ENCODE measurements at regions not wholly inside any gene's neighbourhood (a gene's known extent, or its start where the extent isn't known, plus 50 kb on each side); places are given as distances from the start of the nearest gene placed in this dataset.
"Not testable (repeated sequence)": the region's sequence is repeated elsewhere in the genome, so short reads cannot be mapped to it uniquely, and the experiment has no call there.

DNA sequence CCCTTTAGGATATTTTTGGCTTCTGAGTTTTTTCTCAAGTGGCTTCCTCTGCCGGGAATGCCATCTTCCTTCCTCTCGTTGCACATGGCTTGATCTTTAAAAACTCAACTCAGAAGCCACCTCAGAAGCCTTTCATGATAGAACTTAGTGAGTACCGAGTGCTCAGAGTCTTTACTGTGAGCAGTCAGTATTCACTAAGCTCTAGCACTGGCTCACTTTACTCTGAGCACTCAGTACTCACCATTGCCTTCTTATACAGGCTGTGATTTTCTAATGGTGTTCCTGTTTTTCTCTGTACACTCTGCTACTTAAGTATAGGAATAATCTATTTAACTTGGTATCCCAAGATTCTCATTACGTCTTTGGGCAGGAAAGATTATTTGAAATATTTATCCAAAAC, 116.2 kb downstream of the PFDN4 start:
- DNase-seq (ENCODE audit: low read depth in 3 of 3): no peak

DNA sequence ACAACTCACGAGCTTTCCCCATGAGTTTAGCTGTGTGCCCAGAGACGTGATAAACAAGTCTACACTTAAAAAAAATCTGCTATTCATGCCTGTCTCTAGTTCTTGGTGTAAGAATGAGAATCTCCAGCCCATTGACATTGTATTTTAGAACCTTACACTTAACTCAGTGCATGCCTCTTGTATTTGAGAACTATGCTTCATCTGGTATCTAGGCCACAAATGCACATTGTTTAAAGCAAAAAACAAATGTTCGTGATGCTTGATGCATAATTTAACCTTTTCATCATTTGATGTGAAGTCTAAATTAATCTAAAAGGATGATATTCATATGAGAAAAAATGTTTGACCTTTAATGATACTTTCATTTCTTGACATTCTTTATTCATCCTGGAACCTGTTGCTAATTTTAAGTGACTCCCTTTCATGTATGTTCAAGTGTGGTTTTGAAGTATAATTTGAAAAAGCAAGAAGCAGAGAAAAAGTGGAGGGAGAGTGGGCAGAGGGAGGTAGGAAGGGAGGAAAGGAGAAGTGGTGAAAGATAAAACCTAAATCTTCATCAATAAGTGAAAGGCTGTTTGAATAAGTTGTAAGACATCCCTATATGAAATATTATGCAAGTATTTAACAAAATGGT, 116.9 kb downstream of the PFDN4 start:
- no peak for DNase-seq (ENCODE audit: low read depth in 3 of 3)

DNA sequence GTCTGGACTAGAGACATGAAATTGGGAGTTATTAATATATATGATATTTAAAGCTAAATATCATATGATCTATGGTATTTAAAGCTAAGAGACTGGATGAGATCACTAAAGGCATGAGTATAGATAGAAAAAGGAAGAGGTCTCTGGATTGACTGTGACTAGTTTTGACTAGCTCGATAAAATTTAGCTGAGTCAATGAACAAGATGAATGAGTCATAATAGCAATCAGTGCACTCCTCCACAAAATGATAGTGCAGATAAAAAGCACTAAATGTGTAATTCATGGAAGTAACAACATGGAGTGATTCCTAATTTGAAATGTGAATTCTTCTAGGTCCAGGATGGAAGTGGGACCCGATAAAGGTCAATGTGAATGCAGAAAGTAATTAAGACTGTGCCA, 127.4 kb downstream of the PFDN4 start:
- no peak for DNase-seq (ENCODE audit: low read depth in 3 of 3)

DNA sequence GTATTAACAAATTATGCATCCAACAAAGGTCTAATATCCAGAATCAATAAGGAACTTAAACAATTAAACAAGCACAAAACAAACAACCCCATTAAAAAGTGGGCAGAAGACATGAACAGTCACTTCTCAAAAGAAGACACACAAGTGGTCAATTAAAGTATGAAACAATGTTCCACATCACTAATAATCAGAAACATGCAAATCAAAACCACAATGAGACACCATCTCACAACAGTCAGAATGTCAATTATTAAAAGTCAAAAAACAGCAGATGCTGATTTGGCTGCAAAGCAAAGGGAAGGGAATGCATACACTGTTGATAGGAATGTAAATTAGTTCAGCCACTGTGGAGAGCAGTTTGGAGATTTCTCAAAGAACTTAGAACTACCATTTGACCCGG, 129.3 kb downstream of the PFDN4 start:
- no peak for DNase-seq (ENCODE audit: low read depth in 3 of 3)

DNA sequence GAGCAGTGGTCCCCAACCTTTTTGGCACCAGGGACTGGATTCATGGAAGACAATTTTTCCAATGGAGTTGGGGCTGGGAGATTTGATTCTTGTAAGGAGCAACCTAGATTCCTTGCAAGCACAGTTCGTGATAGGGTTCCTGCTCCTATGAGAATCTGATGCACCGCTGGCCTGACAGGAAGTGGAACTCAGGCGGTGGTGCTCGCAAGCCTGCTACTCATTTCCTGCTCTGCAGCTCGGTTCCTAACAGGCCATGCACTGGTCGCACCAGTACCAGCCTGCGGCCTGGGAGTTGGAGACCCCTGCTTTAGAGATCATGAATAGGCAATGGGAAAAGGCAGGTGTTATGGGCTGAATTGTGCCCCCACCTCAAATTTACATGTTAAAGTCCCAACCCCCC, 131.2 kb downstream of the PFDN4 start:
- DNase-seq (ENCODE audit: low read depth in 3 of 3): no peak

DNA sequence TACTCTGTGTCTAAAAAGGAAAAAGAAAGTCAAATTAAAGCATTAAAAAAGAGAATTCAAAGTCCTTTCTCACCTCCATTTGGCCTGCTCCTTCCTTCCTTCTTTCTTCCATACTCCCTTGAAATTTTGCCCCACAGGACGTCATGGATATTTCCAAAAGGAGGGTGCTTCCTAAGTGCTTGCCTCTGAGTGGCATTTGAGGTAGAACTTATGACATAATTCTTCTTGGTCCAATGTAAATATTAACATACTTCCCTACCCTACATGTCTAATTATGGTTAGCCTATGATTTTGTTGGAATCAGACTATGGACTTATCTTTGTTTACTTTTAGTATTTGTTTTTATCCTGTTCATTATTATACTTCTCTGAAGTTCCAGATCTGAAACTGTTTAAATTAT, 132.3 kb downstream of the PFDN4 start:
- DNase-seq (ENCODE audit: low read depth in 3 of 3): no peak

DNA sequence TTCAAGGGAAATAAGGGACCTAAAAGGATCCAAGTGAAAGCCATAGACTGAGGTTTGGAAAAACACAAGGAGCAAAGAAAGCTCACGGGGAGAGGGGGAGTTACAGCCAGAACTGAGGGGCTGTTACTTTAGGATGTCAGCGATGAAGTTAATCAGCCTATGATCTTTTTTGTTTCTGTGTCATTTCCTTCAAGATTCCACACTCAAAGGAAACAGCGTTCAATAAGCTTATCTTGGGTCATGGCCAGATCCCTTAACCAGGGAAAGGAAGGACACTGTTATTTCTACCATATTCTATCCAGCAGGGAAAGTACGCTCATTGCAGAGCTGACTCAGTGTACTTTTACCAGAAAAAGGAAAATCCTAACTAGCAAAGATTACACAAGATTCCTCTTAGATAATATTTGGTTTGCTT, 132.8 kb downstream of the PFDN4 start:
- DNase-seq (ENCODE audit: low read depth in 3 of 3): no peak

DNA sequence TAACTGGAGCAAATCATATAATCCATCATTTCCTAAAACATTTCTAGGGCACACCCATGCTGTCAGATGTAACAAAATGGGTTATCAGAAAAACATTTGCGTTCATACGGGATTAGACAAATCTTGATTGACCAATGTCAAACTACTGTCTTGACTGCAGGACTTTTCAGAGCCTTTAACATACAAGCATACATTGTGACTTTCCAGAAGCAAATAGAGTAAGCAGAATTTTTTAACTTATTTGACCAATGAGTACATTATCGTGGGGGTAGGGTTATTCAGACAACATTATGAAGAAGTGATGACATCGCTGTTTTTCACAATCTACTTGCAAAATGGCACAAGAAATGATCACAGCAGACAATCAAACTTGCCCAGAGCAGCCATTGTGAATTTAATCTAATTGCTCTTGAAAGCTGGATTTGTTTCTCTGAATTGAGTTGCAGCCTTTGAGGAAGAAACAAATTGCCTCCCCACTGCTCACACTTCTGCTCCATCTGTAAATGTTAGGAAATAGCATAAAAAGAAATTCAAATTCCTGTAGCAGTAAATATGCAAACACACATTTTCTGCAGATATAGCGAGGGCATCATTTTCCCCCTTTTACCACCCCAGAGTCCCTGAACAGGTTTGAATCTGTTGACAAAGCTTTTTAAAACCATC, 133.0 kb upstream of the DOK5 start:
- no peak for DNase-seq (ENCODE audit: low read depth in 3 of 3)

DNA sequence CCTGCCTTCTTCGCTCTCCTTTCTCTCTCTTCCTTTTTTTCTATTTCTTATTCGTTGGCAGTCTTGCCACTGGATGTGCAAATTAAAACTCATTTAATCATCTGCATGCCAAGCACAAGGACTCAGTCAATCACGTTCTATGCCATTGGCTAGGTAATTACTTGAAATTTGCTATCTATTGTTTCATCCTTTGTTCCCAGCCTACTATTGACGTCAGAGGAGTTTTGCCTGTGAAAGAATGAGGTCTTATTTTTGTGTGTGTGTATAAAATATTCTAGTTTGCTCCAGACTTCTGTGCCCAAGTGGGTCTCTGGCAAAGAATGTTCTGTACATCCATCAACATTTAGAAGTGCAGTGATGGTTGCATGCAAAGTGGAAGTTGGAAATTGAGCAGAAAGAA, 132.3 kb upstream of the DOK5 start:
- no peak for DNase-seq (ENCODE audit: low read depth in 3 of 3)

DNA sequence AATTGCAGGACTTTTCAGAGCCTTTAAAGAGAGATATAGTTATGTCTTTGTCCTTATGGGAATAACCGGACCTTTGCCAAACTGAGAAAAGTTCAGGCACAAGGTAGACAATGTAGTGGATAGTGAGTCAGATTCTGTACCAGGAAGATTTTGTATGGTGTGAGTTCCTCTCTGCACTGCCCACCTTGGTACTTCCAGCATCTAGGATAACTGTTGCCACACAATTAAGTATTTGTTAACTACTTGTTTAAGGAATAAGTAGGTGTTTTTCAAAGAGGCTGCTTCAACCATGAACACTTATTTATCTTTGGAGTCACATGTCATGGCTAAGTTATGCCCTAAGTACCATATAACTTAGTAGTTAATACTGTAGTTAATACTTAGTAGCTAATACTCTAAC, 131.8 kb upstream of the DOK5 start:
- DNase-seq (ENCODE audit: low read depth in 3 of 3): no peak

DNA sequence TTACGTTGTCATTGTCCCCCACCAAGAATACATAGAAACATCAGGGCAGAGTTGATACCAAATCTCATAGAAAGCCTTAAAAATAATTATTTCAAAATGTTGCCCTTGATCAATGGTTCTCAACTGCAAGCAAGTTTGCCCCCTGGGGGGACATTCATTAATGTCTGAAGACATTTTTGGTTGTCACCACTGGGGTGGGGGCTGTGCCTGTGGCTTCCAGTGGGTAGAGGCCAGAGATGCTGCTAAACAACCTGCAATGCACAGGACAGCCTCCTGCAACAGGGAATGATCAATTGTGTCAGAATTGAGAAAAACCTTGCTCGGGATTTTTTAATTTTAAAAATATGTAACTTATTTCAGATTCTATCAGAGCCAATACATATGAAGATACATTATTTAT, 130.6 kb upstream of the DOK5 start:
- no peak for DNase-seq (ENCODE audit: low read depth in 3 of 3)

DNA sequence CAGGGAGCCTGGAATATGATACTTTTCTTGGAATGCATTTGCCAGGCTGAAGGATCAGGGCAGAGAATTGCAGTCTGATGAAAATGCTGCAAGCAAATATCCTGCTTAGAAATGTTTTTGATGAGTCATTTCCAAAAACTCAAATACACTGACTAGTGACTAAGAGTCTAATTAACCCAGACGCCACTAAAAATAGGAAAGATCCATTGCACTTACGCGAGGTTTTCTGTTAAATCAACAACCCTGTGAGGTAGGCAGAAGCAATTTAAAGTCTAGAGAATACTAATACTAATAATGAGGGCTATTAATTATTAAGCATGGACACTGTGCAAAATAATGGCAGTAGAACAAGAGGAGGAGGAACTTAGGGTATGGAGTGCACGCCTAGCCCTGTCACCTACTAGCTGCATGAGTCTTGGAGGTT, 130.1 kb upstream of the DOK5 start:
- no peak for DNase-seq (ENCODE audit: low read depth in 3 of 3)

DNA sequence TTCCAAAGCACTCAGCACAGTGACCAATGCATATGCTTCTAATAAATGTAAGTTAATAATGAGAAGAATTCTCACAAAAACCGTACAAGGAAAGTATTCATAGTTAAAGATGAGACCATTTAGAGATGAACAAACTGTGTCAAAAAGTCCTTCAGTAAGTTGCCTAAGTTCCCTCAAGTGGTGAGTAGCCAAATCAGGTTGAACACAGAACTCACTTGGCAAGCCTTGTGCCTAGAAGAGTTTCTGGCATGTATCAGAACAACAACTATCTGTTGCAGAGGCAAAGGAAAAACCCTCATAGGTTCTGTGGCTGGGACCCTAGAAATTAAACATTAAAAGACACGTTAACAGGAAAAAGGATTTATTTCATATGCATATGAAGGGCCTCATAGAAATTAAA, 129.6 kb upstream of the DOK5 start:
- DNase-seq (ENCODE audit: low read depth in 3 of 3): no peak

DNA sequence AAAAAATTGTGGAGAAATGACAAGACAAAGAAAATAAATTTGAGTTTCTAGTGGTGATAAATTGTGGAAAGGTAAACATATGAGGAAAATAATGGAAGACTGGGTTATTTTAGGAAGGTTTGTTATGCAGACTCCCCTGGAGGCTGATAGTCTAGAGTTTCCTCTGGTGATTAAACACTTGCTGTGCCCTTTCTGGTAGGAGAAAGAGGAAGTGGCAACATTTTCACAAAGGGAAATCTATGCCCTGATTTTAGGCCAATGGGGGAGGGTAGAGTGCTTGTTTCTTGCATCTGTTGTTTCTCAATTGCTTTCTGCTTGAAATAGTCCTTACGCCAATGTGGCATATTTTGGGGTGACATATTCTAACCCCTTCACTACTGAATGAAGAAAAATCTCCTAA, 129.1 kb upstream of the DOK5 start:
- no peak for DNase-seq (ENCODE audit: low read depth in 3 of 3)

DNA sequence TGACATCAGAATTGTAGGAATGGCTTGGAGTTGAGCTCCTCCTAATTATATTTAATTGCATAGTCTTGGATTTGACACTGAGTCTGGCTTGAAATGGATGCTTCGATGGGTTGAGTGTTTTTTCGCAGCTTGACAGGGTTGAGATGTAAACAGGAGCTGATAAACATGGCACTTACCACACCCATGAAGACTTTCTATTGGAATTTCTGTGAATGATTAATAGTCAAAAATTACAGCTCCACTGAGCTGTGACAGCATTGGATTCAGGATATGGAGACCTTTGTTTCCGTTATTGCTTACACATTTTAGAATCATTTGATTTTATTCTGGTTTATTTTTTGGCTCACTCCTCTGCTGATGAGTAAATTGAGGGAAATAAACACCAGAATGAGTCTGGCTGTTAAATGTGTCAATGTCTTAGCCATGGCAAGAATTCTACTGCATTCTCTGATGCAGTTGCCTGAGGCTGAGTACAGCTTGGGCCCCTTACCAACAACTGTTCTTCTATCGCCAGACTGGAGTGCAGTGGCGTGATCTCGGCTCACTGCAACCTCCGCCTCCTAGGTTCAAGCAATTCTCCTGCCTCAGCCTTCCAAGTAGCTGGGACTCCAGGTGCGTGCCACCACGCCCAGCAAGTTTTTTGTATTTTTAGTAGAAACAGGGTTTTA, 128.1 kb upstream of the DOK5 start:
- no peak for DNase-seq (ENCODE audit: low read depth in 3 of 3)

DNA sequence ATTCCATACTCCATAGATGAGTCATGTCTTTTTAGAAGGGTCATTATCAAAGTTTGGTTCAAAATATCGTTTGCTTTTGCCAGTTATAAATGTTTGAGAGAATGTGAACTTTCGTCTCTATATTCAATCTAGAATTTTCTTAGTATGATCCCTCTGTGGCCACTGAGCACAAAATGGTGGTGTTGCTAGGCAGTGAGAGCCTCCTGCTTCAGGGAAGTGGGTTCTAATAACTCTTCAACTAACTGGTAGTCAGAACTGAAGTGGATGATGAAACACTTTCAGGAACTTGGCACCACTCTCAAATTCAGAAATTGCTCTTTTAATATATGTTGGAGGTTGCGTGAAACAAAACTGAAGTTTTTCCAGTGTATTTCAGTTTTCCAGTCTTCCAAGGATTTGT, 125.0 kb upstream of the DOK5 start:
- DNase-seq (ENCODE audit: low read depth in 3 of 3): no peak

DNA sequence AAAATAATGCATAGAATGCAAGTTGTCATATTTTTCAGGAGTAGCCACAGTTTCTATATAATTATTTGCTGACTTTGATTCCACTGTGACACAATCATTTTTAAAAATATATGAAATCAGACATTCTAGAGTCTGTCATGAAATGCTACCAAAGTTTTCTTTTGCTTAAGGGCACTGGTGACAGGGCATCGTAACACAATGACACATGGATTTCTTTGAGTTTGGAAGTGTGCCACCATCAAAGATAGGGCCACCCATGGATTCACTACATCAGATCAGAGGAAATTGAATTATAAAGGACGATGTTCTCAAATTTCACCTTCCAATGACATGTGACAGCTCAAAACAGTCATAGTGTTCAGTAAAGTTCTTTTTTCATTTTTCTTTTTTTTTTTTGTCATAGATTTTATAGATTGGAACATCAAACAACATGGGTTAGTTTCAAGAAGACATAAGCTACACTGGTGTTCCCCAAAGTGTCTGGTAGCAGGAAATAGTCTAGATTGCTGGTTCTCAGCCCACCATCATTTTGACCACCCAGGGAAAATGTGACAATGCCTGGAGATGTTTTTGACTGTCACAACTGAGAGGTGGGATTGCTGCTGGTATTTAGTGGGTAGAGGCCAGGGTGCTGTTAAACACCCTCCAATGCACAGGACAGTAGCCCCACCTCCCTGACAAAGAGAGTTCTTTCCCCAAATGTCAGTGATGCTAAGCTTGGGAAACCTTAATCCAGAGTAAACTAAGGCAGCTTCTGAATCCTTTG, 123.8 kb upstream of the DOK5 start:
- DNase-seq (ENCODE audit: low read depth in 3 of 3): no peak

DNA sequence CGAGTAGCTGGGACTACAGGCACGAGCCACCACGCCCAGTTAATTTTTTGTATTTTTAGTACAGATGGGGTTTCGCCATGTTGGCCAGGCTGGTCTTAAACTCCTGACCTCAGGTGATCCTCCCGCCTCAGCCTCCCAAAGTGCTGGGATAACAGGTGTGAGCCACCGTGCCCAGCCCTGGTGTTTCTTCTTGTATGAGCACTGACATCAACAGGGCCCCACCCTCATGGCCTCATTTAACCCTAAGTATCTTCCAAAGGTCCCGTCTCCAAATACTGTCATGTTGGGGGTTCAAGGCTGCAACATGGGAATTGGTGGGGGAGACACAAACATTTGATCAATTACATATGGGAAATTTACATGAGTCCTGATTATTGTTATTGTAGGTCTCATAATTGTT, 122.9 kb upstream of the DOK5 start:
- DNase-seq (ENCODE audit: low read depth in 3 of 3): not testable (repeated sequence)

DNA sequence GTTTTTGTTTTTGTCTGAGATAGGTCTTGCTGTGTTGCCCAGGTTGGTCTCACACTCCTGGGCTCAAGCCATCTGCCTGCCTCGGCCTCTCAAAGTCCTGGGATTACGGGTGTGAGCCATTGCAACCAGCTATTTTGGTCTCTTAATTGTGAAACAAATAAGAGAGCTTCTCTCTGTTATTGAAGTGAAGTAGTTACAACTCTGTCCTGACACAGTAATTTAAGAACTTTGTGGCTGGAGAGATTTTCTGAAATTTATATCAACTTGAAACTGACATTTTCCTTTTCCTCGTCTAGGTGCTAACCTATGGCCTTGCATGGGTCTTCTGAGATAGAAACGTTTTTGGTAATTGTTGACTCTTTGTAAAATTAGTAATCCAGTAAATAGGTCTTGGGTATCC, 122.1 kb upstream of the DOK5 start:
- DNase-seq (ENCODE audit: low read depth in 3 of 3): no peak

DNA sequence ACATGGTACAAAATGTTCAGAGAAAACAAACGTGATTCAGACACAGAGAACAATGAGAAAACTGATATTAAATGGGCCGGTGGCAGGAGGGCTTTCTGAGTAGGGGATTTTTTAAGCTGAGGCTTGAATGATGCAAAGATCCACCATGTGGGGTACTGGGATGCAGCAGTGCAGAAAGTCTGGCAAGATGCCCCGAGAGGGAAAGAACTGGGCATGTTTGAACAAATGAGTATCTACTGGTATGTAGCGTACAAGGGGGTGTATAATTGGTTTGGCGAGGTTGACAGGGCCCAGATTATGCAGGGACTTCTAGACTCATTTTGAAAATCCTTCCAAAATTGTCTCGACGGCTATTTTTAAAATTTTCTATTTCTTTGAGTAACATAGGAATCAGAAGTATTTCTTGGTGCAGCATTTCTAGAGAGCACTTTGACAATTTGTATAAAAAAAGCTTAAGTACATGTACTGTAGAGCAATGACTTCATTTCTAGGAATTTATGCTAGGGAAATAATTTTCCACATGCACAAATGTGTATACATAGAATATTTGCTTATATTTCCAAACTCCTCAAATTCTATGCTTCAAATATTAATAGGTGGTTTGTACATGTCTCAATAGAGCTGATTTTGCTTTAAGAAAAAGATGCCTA, 119.6 kb upstream of the DOK5 start:
- DNase-seq (ENCODE audit: low read depth in 3 of 3): no peak

DNA sequence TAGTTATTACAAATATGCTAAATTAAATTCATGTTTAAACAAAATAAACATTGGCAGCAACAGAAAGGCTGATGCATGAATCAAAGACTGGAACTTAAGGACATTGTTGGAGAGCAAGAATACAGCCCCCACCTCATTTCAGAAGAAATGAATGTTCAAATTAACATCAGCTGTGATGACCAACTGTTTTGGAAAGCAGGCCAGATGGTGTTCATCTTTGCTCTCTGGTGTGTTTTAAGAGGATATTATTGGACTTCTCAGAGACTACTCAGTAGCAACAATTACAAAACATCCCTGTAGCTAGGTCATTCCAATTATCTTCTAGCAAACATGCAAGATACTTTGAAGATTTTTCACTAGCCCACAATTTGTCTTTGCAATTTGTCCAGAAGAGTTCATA, 118.6 kb upstream of the DOK5 start:
- DNase-seq (ENCODE audit: low read depth in 3 of 3): no peak

DNA sequence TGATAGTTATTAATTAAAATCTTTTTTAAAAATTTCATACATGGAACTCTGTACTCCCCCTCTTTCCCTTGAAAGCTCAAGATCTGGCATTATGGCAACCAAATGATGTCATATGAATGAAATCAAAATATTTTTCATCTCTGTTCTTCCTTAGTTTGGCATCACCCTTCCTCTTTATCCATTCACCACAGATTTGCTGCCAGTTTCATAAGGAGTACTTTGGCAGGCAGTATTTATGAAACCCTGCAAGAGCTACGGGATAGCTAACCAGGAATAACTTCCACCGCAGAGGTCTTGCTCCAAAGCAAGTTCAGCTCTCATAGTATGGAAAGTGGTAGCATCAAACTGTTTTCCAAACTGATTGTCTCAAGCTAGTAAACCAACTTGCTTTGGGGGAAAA, 113.9 kb upstream of the DOK5 start:
- no peak for DNase-seq (ENCODE audit: low read depth in 3 of 3)
